ENCODE measurements at regions not wholly inside any gene's neighbourhood (a gene's known extent, or its start where the extent isn't known, plus 50 kb on each side); places are given as distances from the start of the nearest gene placed in this dataset.

DNA sequence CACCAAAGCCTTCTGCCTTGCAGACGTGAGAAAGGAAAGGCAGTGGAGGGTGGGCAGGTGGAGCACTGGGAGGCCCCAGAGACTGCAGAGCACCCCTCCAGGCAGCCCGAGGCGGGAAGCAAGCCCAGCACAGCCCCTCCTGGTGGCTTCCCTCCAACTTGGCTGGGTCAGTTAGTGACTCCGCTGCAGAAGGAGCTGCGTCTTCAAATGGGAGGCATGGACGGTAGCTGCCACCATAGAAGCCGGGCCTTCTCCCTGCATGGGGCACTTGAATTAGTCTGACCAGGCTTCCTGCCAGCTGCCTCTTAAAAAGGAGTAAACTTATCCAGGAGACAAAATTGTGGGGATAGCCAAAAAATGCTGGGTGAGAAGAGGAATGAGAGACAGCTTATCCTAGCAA lies 88.0 kb upstream of the RPS6KA2 start:
- ATAC-seq (ENCODE audit: low FRiP score in 2 of 2), result no peak
- Histone ChIP-seq H3K36me3 (no peaks in the 10 kb centered on the region), H3K4me3 (no peak overlapping the region), H3K4me1 (no peaks in the 10 kb centered on the region), H3K9me3 (peaks cover 0 to 7% (median 0%) of the 10 kb centered on the region in 4 donors), H3K27ac (no peak overlapping the region), H3K27me3 (no peaks in the 10 kb centered on the region)
- no peak for TF ChIP-seq EP300 (IDR thresholded peaks at IDR 0.05)
- peak in 1 of 2 donors; percentile 39 for DNase-seq
- 74 to 88% methylated on average over 7 of the region's 7 CpGs for WGBS, 2 donors

DNA sequence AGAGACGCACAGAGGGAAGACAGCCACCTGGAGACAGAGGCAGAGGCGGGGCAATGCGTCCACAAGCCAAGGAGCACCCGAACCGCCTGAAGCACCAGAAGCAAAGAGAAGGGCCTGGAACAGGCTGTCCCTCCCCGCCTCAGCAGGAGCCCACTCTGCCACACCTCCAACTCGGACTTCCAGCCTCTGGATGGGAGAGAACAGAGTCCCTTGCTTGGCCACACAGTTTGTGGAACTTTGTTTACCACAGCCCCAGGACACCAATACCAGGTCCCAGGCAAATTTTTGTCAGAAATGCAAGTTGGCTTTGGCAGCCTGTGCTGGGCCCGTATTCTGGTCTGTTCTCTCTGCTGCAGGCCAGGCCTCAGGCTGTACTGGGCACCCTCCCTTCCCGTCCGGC lies 87.5 kb upstream of the RPS6KA2 start:
- H3K27me3 ChIP-seq, result no peaks in the 10 kb centered on the region
- H3K36me3 ChIP-seq, result no peaks in the 10 kb centered on the region
- H3K4me3 ChIP-seq, result no peak overlapping the region
- H3K27ac ChIP-seq, result no peak overlapping the region
- ATAC-seq (ENCODE audit: low FRiP score in 2 of 2) (no peak), DNase-seq (no peak)
- peaks cover 0 to 1% (median 0%) of the 10 kb centered on the region in 4 donors for H3K4me1 ChIP-seq
- peaks cover 0 to 7% (median 0%) of the 10 kb centered on the region in 4 donors for H3K9me3 ChIP-seq
- 92 to 96% methylated on average over 10 of the region's 10 CpGs for WGBS, 2 donors
- TF ChIP-seq EP300 (IDR thresholded peaks at IDR 0.05) (no peak), POLR2AphosphoS5 (IDR thresholded peaks at IDR 0.05) (no peak), POLR2A (IDR thresholded peaks at IDR 0.05) (no peak)
- TF ChIP-seq, protein P1, sequence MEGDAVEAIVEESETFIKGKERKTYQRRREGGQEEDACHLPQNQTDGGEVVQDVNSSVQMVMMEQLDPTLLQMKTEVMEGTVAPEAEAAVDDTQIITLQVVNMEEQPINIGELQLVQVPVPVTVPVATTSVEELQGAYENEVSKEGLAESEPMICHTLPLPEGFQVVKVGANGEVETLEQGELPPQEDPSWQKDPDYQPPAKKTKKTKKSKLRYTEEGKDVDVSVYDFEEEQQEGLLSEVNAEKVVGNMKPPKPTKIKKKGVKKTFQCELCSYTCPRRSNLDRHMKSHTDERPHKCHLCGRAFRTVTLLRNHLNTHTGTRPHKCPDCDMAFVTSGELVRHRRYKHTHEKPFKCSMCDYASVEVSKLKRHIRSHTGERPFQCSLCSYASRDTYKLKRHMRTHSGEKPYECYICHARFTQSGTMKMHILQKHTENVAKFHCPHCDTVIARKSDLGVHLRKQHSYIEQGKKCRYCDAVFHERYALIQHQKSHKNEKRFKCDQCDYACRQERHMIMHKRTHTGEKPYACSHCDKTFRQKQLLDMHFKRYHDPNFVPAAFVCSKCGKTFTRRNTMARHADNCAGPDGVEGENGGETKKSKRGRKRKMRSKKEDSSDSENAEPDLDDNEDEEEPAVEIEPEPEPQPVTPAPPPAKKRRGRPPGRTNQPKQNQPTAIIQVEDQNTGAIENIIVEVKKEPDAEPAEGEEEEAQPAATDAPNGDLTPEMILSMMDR (IDR thresholded peaks at IDR 0.05), result no peak

DNA sequence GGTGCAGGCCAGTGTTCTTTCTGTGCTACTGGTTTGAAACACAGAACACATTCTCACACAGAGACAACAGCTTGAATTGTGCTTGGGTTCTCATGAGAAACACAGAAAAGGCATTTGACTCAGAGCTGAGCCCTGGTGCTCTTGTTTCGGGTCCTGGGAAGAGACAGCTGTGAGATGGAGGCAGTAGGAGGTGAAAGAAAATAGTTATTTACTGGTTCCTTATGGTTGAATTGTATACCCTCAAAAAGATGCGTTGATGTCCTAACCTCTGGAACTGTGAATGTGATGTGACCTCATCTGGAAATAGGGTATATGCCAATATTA lies 87.1 kb upstream of the RPS6KA2 start:
- Histone ChIP-seq H3K36me3 (no peaks in the 10 kb centered on the region), H3K27ac (no peak overlapping the region), H3K4me1 (peaks cover 0 to 6% (median 1%) of the 10 kb centered on the region in 4 donors), H3K27me3 (no peaks in the 10 kb centered on the region), H3K9me3 (peaks cover 0 to 7% (median 0%) of the 10 kb centered on the region in 4 donors), H3K4me3 (no peak overlapping the region)
- 79 to 91% methylated on average over 2 of the region's 2 CpGs for WGBS, 2 donors
- no peak for ATAC-seq (ENCODE audit: low FRiP score in 2 of 2)
- TF ChIP-seq POLR2A (IDR thresholded peaks at IDR 0.05), result no peak
- TF ChIP-seq, protein P1 (IDR thresholded peaks at IDR 0.05), result no peak
- DNase-seq, result no peak

DNA sequence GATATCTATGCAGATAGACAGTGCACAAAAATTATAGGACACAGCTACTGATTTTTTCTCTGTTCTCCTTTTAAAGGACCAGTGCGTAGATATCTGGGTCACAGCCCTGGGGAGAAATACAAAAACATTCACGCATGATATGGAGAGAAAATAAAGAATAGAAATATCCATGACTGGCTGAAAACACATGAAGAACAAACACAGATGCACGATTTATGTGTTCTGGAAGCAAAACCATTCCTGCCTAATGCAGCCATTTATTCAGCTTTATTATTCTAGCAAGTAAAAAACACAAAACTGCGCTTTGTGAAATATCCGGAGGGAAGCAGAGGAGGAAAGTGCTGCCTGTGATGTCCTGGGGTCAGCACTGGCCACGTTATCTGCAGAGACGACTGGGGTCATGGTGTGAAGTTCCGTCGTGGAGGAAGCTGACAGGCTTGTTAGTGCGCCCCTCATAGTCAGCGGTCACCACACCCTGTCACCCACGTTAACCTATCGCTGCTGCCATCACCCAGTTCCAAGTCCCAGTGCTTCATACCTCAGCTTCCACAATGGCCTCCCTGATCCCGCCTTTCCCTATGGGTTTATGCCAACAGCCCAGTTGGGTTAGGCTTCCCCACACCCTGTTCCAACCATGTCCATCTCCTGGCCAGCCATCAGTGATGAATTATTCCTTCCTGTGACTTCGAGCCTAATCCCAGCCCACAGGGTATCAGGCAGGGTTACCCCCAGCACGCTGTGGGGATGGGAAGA lies 86.6 kb upstream of the RPS6KA2 start:
- H3K4me1 ChIP-seq, result peaks cover 0 to 9% (median 4%) of the 10 kb centered on the region in 4 donors
- H3K36me3 ChIP-seq, result no peaks in the 10 kb centered on the region
- H3K4me3 ChIP-seq, result no peak overlapping the region
- TF ChIP-seq, protein P1 (IDR thresholded peaks at IDR 0.05), result no peak
- TF ChIP-seq POLR2A (IDR thresholded peaks at IDR 0.05), result no peak
- TF ChIP-seq EP300 (IDR thresholded peaks at IDR 0.05), result no peak
- TF ChIP-seq POLR2AphosphoS5 (IDR thresholded peaks at IDR 0.05), result no peak
- ATAC-seq (ENCODE audit: low FRiP score in 2 of 2) (no peak), DNase-seq (no peak)
- H3K9me3 ChIP-seq, result peaks cover 0 to 7% (median 0%) of the 10 kb centered on the region in 4 donors
- 75 to 80% methylated on average over 16 of the region's 16 CpGs for WGBS, 2 donors
- H3K27me3 ChIP-seq, result no peaks in the 10 kb centered on the region
- no peak overlapping the region for H3K27ac ChIP-seq

DNA sequence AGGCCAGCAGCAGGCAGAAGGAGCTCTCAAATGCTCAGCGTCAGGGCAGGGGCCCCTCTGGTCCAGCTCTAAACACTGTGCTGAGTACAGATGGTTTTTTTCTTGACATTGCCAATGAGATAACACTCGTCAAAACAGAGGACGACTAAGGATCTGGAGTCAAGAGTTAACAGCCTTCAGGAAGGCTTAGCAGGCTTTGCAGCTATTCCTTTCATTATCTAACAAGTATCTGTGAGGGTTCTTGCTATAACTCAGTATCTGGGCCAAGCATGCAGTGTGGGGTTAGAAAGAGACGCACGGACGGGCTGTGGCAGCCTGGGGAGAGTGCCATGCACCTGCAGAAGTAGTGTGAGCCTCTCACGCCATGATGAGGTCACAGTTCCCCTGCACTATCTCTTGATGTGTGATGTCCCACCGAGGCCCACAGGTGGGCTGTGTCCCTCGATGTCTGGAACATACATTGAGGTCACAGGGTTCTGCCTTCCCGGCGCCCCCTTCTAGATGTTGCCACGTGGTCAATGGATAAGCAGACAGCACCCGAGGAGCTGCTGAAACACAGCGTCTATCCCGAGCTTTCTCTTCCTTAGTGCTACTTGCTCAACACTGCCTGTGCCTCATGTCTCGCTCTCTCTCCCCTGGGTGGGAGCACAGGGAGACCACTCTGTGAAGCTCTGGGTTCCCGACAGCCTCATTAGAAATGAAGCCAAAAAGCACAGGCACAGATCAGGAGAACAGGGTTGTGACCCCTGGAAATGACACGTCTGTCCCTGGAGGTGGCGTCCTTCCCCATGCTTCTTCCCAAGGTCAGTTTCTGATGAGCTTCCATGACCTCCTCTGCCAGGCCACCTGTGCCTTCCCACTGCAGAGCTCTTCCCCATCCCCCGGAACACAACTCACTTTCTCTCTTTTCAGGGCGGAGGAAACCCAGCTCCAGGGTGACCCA lies 85.5 kb upstream of the RPS6KA2 start:
- 79 to 86% methylated on average over 19 to 21 of the region's 21 CpGs for WGBS, 2 donors
- H3K27ac ChIP-seq, result no peak overlapping the region
- DNase-seq, result no peak
- peaks cover 0 to 7% (median 0%) of the 10 kb centered on the region in 4 donors for H3K9me3 ChIP-seq
- TF ChIP-seq EP300 (IDR thresholded peaks at IDR 0.05) (no peak), POLR2AphosphoS5 (IDR thresholded peaks at IDR 0.05) (no peak), POLR2A (IDR thresholded peaks at IDR 0.05) (no peak)
- TF ChIP-seq, protein P1 (IDR thresholded peaks at IDR 0.05), result no peak
- H3K27me3 ChIP-seq, result no peaks in the 10 kb centered on the region
- peaks cover 1 to 13% (median 4%) of the 10 kb centered on the region in 4 donors for H3K4me1 ChIP-seq
- no peak overlapping the region for H3K4me3 ChIP-seq
- H3K36me3 ChIP-seq, result no peaks in the 10 kb centered on the region
- ATAC-seq (ENCODE audit: low FRiP score in 2 of 2), result no peak

Data from upper lobe of left lung (tissue), 6 donors.